Gastrocnemius medialis (tissue), 4 donors: ENCODE measurements at regions not wholly inside any gene's neighbourhood (a gene's known extent, or its start where the extent isn't known, plus 50 kb on each side); places are given as distances from the start of the nearest gene placed in this dataset.

Experiments used
- ATAC-seq, 2 donors: fragments of 150-250 bp; one replicate each; pipeline ENCODE4 v1.9.1; 2016
- DNase-seq, 2 donors: peaks; one replicate each; pipeline ENCODE4 v3.0.0-alpha.2; 2019
- H3K27ac ChIP-seq, 4 donors: fragments of 200-600 bp; sonication (generic); 1 replicate in 1 of 4; 2 replicates in 3 of 4; pipeline ENCODE4 v1.5.1; 2016 to 2018; ENCODE audit warnings: mild to moderate bottlenecking in 2 of 4, moderate library complexity in 1 of 4
- H3K27me3 ChIP-seq, 3 donors: fragments of 200-600 bp; sonication (generic) in 2 of 3; 1 replicate in 1 of 3; 2 replicates in 2 of 3; pipeline versions ENCODE4 v1.5.1 to v1.6.0; 2016 to 2019; ENCODE audit warnings: mild to moderate bottlenecking in 1 of 3, moderate library complexity in 1 of 3
- H3K36me3 ChIP-seq, 2 donors: fragments of 200-600 bp; sonication (generic) in 1 of 2; one replicate each; pipeline ENCODE4 v1.5.1; 2017 to 2018
- H3K4me1 ChIP-seq, 2 donors: fragments of 200-600 bp; sonication (generic) in 1 of 2; one replicate each; pipeline ENCODE4 v1.5.1; 2016 to 2017; ENCODE audit warnings: mild to moderate bottlenecking in 2 of 2
- H3K4me3 ChIP-seq, 4 donors: fragments of 200-600 bp; sonication (generic) in 3 of 4; 1 replicate in 1 of 4; 2 replicates in 3 of 4; pipeline ENCODE4 v1.5.1; 2016 to 2019; ENCODE audit warnings: mild to moderate bottlenecking in 2 of 4
- H3K9me3 ChIP-seq, 3 donors: fragments of 200-600 bp; sonication (generic) in 2 of 3; 1 replicate in 1 of 3; 2 replicates in 2 of 3; pipeline ENCODE4 v1.5.1; 2016 to 2019
- CTCF ChIP-seq, 5 experiments: fragments of 450-650 bp in 3 of 5; fragments of 200-600 bp in 2 of 5; sonication (generic) in 2 of 5; IDR thresholded peaks in 4 of 5; conservative IDR thresholded peaks in 1 of 5; 1 replicate in 4 of 5; 2 replicates in 1 of 5; pipeline ENCODE4 v1.5.1; 2016 to 2019; ENCODE audit warnings: antibody characterized with exemption in 5 of 5, mild to moderate bottlenecking in 3 of 5, moderate library complexity in 3 of 5
- POLR2A ChIP-seq, 2 donors: fragments of 450-650 bp; IDR thresholded peaks; one replicate each; pipeline ENCODE4 v1.6.1; 2017; ENCODE audit warnings: antibody characterized with exemption in 2 of 2, mild to moderate bottlenecking in 2 of 2, moderate library complexity in 2 of 2
- in situ Hi-C, 4 donors: fragments of 200-750 bp; cut with MboI; loops; one replicate each; pipeline versions ENCODE4 v1.15.0 to v1.8.0; 2017; ENCODE audit warnings: low sequenced_read_pairs in 4 of 4
- intact Hi-C: fragments of 100-400 bp; cut with DNase I; formaldehyde crosslinking; loops from one replicate; pipeline ENCODE4 v1.15.1; 2023; ENCODE audit warnings: low total_unique reads

- DNase-seq (no peak), ATAC-seq (no peak)
- Histone ChIP-seq H3K36me3 (no peaks in the 10 kb centered on the region), H3K4me1 (no peaks in the 10 kb centered on the region), H3K27me3 (no peaks in the 10 kb centered on the region), H3K9me3 (peaks cover 0 to 15% (median 0%) of the 10 kb centered on the region in 3 donors), H3K27ac (no peak overlapping the region), H3K4me3 (no peak overlapping the region)
- TF ChIP-seq POLR2A (IDR thresholded peaks at IDR 0.05), result no peak
- TF ChIP-seq CTCF (IDR thresholded peaks at IDR 0.05 in 4 of 5, conservative IDR thresholded peaks at IDR 0.05 in 1 of 5), result no peak
- in situ Hi-C loops, result no loop called here
- intact Hi-C loops, result no loop called here
These were observed 1471.6 kb downstream of the TBC1D22A start for GRCh38 chr22:48234011-48234410.

- Histone ChIP-seq H3K4me1 (no peaks in the 10 kb centered on the region), H3K36me3 (no peaks in the 10 kb centered on the region), H3K27ac (no peak overlapping the region), H3K27me3 (no peaks in the 10 kb centered on the region), H3K4me3 (no peak overlapping the region), H3K9me3 (peaks cover 0 to 15% (median 0%) of the 10 kb centered on the region in 3 donors)
- in situ Hi-C loops (no loop called here), intact Hi-C loops (no loop called here)
- no peak for ATAC-seq
- TF ChIP-seq CTCF (IDR thresholded peaks at IDR 0.05 in 4 of 5, conservative IDR thresholded peaks at IDR 0.05 in 1 of 5) (no peak), POLR2A (IDR thresholded peaks at IDR 0.05) (no peak)
- no peak for DNase-seq
These were observed 1471.1 kb downstream of the TBC1D22A start for GRCh38 chr22:48233586-48233985.

DNA sequence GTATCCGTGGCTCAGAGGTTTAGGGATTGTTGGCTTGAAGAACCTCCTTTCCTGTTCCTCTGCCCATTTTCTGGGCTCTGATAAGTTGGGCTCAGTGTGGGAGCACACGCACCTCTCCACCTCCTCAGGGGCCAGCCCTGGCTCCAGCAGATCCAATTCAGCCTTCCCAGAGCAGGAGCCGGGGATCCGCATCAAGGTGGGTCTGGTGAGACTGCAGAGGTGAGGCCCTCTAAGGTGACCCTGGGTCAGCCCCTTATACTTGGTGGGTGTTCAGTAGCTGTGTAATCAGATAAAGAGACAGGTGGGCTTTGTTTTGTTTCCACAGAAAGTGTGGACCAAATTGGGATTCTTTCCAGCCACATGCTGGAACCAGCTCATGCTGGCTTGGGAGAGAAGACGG, 1466.0 kb downstream of the TBC1D22A start:
- TF ChIP-seq POLR2A (IDR thresholded peaks at IDR 0.05), result no peak
- TF ChIP-seq CTCF (IDR thresholded peaks at IDR 0.05 in 4 of 5, conservative IDR thresholded peaks at IDR 0.05 in 1 of 5), result no peak
- no peaks in the 10 kb centered on the region for H3K4me1 ChIP-seq
- intact Hi-C loops, result no loop called here
- no peaks in the 10 kb centered on the region for H3K36me3 ChIP-seq
- no peak overlapping the region for H3K27ac ChIP-seq
- H3K9me3 ChIP-seq, result peaks cover 0 to 14% (median 0%) of the 10 kb centered on the region in 3 donors
- no peak for ATAC-seq
- H3K4me3 ChIP-seq, result no peak overlapping the region
- in situ Hi-C loops, result no loop called here
- H3K27me3 ChIP-seq, result no peaks in the 10 kb centered on the region
- DNase-seq, result no peak

DNA sequence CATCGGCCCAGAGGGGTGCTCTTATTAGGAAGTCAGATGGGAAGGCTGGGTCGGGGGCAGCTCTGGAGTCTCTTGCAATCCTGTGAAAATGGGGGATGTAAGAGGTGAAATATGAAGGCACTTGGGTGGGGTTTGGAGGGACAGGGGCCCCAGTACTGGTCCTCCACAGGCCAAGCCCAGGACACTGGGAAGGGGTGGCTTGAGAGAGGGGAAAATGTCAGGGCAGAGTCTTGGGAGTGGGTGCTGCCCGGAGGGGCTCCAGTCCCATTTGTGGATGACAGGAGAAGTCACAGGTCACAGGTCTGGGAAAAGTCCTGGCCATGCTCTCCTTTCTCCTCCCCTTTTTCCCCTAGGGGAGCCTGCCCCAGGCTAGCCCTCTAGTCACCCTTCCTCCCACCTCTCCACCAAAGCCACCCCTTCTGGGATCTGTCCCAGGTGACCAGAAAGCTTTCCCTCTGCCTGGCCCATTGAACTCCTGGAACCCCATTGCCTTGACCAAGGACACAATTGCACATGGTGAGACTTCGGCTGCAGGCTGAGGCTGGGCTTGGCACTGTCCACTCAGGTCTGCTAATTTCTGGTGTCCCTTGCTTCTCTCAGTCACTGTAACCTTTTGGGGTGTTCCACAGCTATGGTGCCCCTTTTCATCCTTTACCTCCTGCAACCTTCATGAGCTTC, 1465.0 kb downstream of the TBC1D22A start:
- intact Hi-C loops (no loop called here), in situ Hi-C loops (no loop called here)
- Histone ChIP-seq H3K4me3 (no peak overlapping the region), H3K27ac (no peak overlapping the region), H3K36me3 (no peaks in the 10 kb centered on the region), H3K4me1 (no peaks in the 10 kb centered on the region), H3K27me3 (no peaks in the 10 kb centered on the region), H3K9me3 (peaks cover 0 to 4% (median 0%) of the 10 kb centered on the region in 3 donors)
- no peak for TF ChIP-seq CTCF (IDR thresholded peaks at IDR 0.05 in 4 of 5, conservative IDR thresholded peaks at IDR 0.05 in 1 of 5)
- TF ChIP-seq POLR2A (IDR thresholded peaks at IDR 0.05), result no peak
- ATAC-seq (no peak), DNase-seq (no peak)
